AG20443 (cell line): ENCODE measurements at regions not wholly inside any gene's neighbourhood (a gene's known extent, or its start where the extent isn't known, plus 50 kb on each side); places are given as distances from the start of the nearest gene placed in this dataset.
"Not testable (repeated sequence)": the region's sequence is repeated elsewhere in the genome, so short reads cannot be mapped to it uniquely, and the experiment has no call there.

ENCODE experiments used
- DNase-seq: peaks from one replicate; pipeline ENCODE4 v3.0.0; 2012; ENCODE audit warnings: low spot score, mixed read lengths

GRCh38 chr9:80485420-80486250 lies 913.9 kb downstream of the TLE4 start:
- DNase-seq: no peak

- DNase-seq: not testable (repeated sequence)
Observed at GRCh38 chr9:80482251-80482650, 910.5 kb downstream of the TLE4 start.

- no peak for DNase-seq
Observed at GRCh38 chr9:80467632-80468031, 895.9 kb downstream of the TLE4 start.

GRCh38 chr9:80465556-80465955 lies 893.8 kb downstream of the TLE4 start:
- DNase-seq: no peak

- DNase-seq: no peak
Observed at GRCh38 chr9:80449513-80449912, 877.7 kb downstream of the TLE4 start.

GRCh38 chr9:80448996-80449395 lies 877.2 kb downstream of the TLE4 start:
- DNase-seq: no peak

- no peak for DNase-seq
Observed at GRCh38 chr9:80447876-80448275, 876.1 kb downstream of the TLE4 start.

- no peak for DNase-seq
Observed at GRCh38 chr9:80440724-80441123, 869.0 kb downstream of the TLE4 start.

GRCh38 chr9:80437825-80438224 lies 866.1 kb downstream of the TLE4 start:
- DNase-seq: no peak

GRCh38 chr9:80437091-80437640 lies 865.4 kb downstream of the TLE4 start:
- DNase-seq: no peak

- no peak for DNase-seq
Observed at GRCh38 chr9:80435591-80435990, 863.8 kb downstream of the TLE4 start.

- no peak for DNase-seq
Observed at GRCh38 chr9:80426992-80427391, 855.2 kb downstream of the TLE4 start.

GRCh38 chr9:80417211-80417773 lies 845.5 kb downstream of the TLE4 start:
- DNase-seq: no peak

GRCh38 chr9:80410106-80410505 lies 838.3 kb downstream of the TLE4 start:
- no peak for DNase-seq

- DNase-seq: no peak
Observed at GRCh38 chr9:80407220-80407619, 835.5 kb downstream of the TLE4 start.

- DNase-seq: no peak
Observed at GRCh38 chr9:80401243-80401642, 829.5 kb downstream of the TLE4 start.

GRCh38 chr9:80400624-80401230 lies 829.0 kb downstream of the TLE4 start:
- DNase-seq: no peak

- no peak for DNase-seq
Observed at GRCh38 chr9:80399606-80400005, 827.8 kb downstream of the TLE4 start.

GRCh38 chr9:80387828-80388227 lies 816.1 kb downstream of the TLE4 start:
- DNase-seq: no peak

- no peak for DNase-seq
Observed at GRCh38 chr9:80385246-80385645, 813.5 kb downstream of the TLE4 start.

- no peak for DNase-seq
Observed at GRCh38 chr9:80383331-80383730, 811.6 kb downstream of the TLE4 start.

GRCh38 chr9:80382211-80382891 lies 810.6 kb downstream of the TLE4 start:
- DNase-seq: no peak
